ENCODE measurements at regions not wholly inside any gene's neighbourhood (a gene's known extent, or its start where the extent isn't known, plus 50 kb on each side); places are given as distances from the start of the nearest gene placed in this dataset.

DNA sequence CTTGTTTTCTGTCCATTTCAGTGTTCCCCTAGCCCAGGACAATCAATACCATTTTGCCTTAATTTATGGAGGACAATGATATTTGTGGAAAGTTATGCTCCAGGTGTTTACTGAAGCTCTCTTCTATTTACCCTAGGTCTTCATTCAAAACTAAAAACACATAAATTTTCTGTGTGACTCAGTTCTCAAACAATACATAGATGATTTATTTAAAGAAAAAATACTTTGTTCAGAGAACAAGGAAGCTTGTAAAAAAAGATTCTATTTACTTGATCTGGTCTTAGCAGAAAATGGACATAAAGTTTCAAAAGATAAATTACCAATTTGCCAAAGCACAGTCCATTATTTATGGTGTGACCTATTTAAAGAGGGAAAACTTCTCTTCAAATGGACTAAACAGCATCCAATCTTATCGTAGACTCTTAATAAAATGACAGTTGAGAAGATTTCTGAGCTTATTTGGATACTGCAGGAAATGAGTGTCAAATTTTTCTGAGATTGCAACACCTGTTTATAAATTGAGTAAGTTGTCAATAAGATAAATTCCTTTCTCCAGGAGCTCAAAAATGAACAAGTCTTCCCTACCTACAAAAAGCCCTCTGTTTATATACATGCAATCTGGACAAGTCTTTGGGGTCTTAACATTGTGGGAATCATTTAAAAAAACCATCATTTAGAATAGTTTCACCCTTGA lies 627.2 kb downstream of the PSAT1 start:
- BruUV-seq (replicated peaks) = no TSS peak
- dilution Hi-C loops (cut with MboI; ENCODE audit: extremely low pct_ligation_motif_present, low sequenced_read_pairs) = no loop called here
- TF ChIP-seq EZH2 (IDR thresholded peaks at IDR 0.05; ENCODE audit: borderline replicate concordance, low read depth, low read length, severe bottlenecking) (no peak), GATA2 (IDR thresholded peaks at IDR 0.05; ENCODE audit: insufficient read depth, insufficient read length, low read depth, low read length) (no peak), JUN (IDR thresholded peaks at IDR 0.05; ENCODE audit: borderline replicate concordance, insufficient read depth, insufficient read length, low read depth) (no peak), FOS (IDR thresholded peaks at IDR 0.05; ENCODE audit: borderline replicate concordance, insufficient read depth, low read length) (no peak), POLR2AphosphoS5 (IDR thresholded peaks at IDR 0.05; ENCODE audit: insufficient read depth, low read depth, low read length) (no peak), MYC (IDR thresholded peaks at IDR 0.05; ENCODE audit: low read depth, low read length) (no peak), POLR2A (IDR thresholded peaks at IDR 0.05; ENCODE audit: low read depth, low read length) (no peak)
- TF ChIP-seq, protein P1, sequence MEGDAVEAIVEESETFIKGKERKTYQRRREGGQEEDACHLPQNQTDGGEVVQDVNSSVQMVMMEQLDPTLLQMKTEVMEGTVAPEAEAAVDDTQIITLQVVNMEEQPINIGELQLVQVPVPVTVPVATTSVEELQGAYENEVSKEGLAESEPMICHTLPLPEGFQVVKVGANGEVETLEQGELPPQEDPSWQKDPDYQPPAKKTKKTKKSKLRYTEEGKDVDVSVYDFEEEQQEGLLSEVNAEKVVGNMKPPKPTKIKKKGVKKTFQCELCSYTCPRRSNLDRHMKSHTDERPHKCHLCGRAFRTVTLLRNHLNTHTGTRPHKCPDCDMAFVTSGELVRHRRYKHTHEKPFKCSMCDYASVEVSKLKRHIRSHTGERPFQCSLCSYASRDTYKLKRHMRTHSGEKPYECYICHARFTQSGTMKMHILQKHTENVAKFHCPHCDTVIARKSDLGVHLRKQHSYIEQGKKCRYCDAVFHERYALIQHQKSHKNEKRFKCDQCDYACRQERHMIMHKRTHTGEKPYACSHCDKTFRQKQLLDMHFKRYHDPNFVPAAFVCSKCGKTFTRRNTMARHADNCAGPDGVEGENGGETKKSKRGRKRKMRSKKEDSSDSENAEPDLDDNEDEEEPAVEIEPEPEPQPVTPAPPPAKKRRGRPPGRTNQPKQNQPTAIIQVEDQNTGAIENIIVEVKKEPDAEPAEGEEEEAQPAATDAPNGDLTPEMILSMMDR (IDR thresholded peaks at IDR 0.05; ENCODE audit: extremely low read depth in 1 of 2, insufficient read depth in 1 of 2, low read depth in 1 of 2, low read length in 2 of 2) = no peak
- TF ChIP-seq, protein P2, sequence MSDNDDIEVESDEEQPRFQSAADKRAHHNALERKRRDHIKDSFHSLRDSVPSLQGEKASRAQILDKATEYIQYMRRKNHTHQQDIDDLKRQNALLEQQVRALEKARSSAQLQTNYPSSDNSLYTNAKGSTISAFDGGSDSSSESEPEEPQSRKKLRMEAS (IDR thresholded peaks at IDR 0.05; ENCODE audit: insufficient read depth, insufficient read length) = no peak

More for the DNA sequence above, 627.2 kb downstream of the PSAT1 start:
- no peak for DNase-seq (ENCODE audit: low read depth, low spot score)
- intact Hi-C loops (cut with micrococcal nuclease) = no loop called here
- ChIA-PET POLR2A (no interaction called here), CTCF (interaction anchor here (0.8 to 1.3 kb wide), 2 partner anchors 12 to 211 kb away, joined by 3 to 6 read pairs; no protein-coding TSS in a partner anchor)
- no peaks in the 10 kb centered on the region for H3K4me1 ChIP-seq (ENCODE audit: control insufficient read depth, extremely low read depth, insufficient read depth, low read length)
- H4K20me1 ChIP-seq (replicated peaks; ENCODE audit: control insufficient read depth, extremely low read depth, insufficient read depth, low read length) = no peaks in the 10 kb centered on the region
- no peak overlapping the region for H3K9ac ChIP-seq (replicated peaks; ENCODE audit: extremely low read depth, insufficient read depth, low read length)
- no peaks in the 10 kb centered on the region for H3K9me1 ChIP-seq (replicated peaks; ENCODE audit: control insufficient read depth, extremely low read depth, insufficient read depth, low read length)
- no peak overlapping the region for H3K27ac ChIP-seq (ENCODE audit: insufficient read depth, low read depth, low read length)
- H3K9me3 ChIP-seq (replicated peaks; ENCODE audit: control insufficient read depth, insufficient read depth, low read length) = no peaks in the 10 kb centered on the region
- H3K4me2 ChIP-seq (ENCODE audit: insufficient read depth, low read length) = no peak overlapping the region
- H3K4me3 ChIP-seq (replicated peaks in 1 of 3; ENCODE audit: insufficient read depth in 1 of 3, low read depth in 1 of 3, low read length in 3 of 3) = no peak overlapping the region
- FAIRE-seq = no peak
- H3K27me3 ChIP-seq (ENCODE audit: control insufficient read depth in 2 of 2, insufficient read depth in 2 of 2, low read length in 2 of 2) = no peaks in the 10 kb centered on the region
- H3K79me2 ChIP-seq (ENCODE audit: control insufficient read depth, insufficient read depth, low read length) = no peaks in the 10 kb centered on the region
- no peaks in the 10 kb centered on the region for H3K36me3 ChIP-seq (ENCODE audit: control insufficient read depth in 2 of 2, extremely low read depth in 1 of 2, insufficient read depth in 2 of 2, low read length in 2 of 2)
- no peak overlapping the region for H2AFZ ChIP-seq (ENCODE audit: low read depth, low read length)
